HT-29 (cell line): ENCODE measurements at regions not wholly inside any gene's neighbourhood (a gene's known extent, or its start where the extent isn't known, plus 50 kb on each side); places are given as distances from the start of the nearest gene placed in this dataset.

ENCODE experiments used
- DNase-seq: peaks from one replicate; pipeline ENCODE4 v3.0.0-alpha.2; 2015; ENCODE audit warnings: low spot score

DNA sequence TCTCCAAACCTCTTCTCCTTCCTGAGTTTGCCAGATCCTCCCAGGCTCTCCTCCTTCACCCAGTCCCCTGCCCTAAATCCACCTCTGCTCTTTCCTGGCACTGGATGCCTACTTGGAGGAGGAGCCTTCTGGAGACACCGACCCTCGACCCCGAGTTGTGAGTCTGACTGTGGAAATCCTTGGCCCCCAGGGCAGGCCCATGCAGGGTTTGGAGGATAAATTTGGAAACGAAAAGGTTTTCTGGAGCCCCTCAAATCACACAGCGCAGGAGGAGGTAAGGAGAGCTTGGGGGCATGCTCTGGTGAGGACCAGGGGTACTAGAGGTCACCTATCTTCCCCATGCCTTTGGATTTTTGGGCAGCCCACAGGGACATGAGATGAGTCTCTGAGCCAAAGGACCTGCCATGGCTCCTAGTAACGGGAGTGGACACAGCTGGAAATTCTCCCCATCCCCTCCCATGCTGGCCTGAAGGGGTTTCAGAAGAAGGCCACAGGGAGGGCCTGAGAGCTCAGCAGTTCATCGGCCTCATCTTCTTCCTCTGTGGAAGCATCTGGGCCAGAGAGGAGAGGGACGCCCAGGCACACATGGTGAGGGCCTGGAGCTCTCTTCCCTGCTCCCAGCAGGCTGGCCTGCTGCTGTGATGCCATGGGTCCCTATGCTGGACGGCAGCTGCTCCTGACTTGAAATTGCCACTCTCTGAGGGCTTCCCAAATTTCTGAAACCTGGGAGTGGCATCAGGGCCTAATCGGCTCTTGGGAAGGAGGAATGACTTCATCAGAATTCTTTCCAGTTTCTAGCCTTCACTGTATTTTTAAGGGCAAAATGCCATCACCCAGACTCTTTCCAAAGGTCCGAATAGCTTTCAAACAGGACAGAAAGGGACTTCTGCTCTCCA, 68.6 kb upstream of the ITGA11 start:
- DNase-seq, result no peak

DNA sequence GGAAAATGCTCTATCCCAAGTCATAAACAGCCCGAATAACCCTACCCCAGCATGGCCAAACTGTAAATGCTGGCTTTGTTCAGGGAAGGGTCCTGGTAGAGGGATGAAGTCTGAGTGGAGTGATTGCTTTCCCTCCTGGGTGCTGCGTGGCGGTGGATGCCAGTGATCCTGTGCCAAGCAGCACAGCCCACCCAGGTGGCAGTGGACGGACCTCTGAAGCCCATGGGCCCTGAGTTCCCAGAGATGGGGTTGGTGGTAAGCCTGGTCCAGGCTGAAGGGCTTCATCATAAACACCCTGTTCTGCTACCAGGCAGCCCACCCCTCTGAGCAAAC, 69.3 kb upstream of the ITGA11 start:
- DNase-seq, result no peak

DNA sequence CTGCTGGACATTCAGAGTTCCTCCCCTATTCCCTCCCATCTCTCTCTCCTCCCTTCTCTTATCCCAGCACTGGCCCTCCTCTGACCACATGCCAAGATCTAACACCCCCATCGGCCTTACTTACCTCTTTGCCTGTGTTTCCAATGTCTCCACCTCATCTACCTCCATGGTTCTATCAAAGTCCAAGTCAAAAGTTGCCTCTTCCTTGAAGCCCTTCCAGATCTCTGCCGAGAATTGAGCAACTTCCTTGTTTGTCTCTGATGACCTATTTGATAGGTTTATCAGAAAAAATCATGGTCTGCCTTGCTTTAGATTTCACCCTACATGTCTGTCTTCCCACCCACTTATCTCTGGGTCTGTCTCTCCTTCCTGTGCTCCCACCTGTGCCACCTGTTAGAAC, 69.7 kb upstream of the ITGA11 start:
- DNase-seq, result no peak

DNA sequence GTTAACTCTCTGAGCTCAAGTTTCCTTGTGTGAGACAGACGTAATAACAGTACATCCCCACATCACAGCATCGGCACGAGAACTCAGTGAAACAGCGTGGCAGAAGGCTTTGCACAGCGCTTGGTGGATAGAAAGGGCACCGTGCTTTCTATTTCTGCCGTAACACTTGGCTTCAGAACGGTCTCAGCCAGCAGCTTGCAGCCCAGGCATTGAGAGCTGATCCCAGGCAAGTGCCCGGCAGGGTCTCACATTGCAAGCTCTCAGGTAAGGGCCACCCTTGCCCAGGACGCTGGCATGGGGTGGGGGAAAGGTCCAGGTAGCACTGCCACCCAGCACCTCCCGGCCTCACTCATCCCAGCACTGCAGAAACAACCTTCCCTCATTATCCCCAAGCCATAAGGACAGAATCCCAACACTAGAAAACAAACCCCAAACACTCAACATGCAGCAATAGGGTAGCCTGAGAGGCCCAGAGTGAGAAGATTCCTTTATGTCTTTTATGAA, 70.5 kb upstream of the ITGA11 start:
- DNase-seq, result no peak

DNA sequence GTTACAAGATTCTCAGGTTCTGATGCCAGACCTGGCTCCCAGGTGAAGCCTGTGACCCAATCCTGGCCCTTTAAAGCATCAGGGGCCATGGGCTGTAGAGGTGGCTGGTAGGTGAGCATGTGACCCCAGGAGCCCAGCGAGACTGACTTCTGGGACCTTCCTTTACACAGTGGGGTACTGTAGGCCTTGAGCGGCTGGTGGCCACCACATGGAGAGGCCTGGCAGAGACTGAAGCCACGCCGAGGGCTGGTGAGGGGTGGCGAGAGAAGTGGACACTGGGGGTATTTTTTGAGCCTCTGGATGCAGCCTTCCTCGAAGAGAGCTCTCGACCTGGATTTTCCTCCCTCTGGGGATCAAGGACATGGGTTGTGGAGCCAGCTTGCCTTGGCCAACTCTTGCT, 71.2 kb upstream of the ITGA11 start:
- DNase-seq, result no peak

DNA sequence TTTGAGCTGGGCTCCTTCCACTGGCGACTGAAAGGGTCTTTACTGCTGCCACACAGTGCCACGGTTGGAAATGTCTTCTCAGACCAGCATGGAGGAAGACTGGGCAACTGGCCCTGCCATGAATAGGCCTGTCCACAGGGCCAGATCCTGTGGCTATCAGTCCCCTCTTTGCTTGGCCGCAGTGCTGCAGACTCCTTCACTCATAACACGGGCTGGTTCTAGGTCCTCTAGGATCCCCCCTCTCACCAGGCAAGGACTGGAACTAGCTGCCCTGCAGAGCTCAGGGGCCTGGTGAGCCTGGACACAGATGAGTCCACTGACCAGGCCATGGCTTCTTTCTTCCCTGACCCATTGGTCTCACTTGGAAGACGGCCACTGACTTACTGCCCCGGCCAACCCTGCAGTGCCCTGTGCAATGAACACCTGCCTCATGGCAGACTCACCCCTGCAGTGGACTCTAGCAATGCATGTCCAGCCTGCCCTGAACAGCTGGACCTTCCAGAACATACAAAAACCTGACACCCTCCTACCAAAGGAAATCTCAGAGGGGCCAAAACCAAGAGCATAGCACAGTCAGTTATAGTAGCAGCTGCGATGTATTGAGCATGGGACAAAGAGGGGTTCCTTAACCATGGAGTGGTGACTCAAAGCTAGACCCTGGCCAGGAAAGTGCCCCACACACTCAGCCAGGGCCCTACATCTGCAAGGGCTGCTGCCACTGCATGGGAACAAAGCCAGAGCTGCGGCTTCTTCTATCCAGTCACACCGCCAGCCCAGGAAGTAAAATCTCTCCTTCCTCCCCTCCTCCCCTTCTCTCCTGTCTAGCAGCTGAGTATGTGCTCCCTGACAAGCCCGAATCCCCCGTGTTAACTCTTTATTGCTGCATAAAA, 72.1 kb upstream of the ITGA11 start:
- DNase-seq, result no peak

DNA sequence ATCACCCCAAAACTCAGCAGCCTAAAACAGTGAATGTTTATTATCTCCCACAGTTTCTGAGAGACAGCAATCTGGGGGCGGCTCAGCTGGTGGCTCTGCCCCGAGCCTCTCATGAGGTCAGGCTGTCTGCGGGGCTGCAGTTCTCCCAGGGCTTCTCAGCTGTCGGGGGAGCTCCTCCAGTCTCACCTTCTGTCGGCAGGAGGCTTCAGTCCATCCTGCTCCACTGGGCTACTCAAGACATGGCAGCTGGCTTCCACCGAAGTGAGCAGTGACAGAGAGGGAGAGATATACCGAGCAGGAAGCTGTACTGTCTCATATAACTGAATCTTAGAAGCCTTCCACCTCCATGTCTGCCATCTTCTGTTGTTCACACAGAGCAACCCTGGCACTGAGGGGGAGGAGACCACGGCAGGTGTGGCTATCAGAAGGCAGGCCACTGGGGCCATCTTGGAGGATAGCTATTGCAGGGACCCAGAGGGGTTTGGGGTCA, 72.8 kb upstream of the ITGA11 start:
- no peak for DNase-seq

DNA sequence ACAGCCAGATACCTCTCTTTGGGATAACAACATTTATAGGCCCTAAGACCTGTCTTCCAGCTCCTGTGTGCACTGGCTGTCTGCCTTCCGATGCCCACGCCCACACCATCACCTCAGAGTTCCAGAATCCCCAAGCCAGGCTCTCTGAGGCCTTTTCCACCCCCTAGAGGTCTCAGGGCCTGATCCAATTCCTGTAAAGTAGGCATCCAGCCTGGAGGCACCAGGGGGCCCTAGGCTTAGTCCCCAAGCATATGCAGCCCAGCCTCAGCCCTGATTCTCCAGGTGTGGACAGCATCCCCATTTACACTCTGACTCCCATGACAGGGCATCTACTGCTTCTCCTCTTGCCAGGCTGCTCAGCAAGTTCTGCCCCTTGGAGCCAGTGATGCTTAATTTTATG, 72.7 kb upstream of the CORO2B start:
- no peak for DNase-seq

DNA sequence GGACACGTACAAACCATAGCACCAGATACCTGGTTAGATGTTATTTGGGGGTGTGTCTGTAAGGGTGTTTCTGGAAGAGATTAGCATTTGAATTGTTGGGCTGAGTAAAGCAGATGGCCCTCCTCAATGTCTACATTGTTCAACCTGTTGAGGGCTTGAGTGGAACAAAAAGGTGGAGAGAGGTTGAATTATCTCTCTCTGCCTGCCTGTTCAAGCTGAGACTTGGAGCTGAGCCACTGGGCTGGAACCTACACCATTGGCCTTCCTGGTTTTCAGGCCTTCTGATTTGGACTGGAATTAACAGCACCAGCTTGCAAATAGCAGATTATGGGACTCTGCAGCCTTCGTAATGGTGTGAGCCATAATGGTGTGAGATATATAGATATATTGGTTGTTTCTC, 71.3 kb upstream of the CORO2B start:
- no peak for DNase-seq

DNA sequence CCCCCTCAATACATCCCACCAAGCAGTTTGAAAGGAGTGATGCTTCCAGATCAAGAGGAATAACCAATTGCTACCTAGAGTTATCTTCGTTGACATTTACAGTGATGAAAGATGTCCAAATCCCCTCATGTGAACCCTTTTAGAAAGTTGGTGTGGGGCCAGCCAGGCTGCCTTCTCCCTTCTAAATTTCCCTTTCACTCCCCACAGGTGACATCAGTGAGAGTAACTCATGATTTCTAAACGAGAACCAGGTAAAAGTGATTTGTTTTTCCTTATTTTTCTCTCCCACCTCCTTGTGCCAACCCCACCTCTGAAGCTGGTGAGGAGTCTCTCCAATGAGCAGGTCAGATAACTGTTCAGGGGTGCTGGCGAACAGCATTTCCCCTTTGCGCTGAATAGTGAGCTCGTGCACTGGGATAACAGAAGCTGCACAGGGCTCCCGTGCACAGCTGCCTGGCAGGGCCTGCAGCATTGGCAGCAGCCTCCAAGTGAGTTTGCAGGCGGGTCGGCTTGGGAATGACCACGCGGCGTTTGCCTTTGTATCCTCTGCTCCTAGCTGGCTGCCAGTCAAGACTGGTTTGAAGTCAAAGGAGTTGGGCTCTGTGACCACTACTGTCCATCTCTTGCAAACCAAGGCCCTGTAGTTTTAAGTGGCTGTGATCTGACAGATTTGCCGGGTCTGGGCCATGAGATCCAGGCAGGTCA, 70.2 kb upstream of the CORO2B start:
- no peak for DNase-seq

DNA sequence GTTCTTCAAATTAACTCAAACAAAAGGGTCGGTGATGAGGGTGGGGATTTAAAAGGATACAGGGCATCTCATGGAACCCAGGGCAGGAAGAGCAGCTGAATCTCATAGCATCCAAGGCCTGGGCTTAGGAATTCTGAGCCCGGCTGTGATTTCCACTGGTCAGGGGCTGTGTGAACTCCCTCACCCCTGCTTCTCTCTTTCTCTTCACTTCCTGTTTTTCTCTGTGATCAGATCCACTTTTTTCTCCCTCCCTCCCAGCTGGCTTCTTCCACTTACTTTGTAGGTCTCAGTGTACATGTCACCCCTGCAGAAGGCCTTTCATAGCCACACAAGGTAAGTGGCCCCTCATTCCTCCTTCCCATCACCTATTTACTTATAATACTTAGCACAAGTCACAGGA, 68.2 kb upstream of the CORO2B start:
- no peak for DNase-seq

DNA sequence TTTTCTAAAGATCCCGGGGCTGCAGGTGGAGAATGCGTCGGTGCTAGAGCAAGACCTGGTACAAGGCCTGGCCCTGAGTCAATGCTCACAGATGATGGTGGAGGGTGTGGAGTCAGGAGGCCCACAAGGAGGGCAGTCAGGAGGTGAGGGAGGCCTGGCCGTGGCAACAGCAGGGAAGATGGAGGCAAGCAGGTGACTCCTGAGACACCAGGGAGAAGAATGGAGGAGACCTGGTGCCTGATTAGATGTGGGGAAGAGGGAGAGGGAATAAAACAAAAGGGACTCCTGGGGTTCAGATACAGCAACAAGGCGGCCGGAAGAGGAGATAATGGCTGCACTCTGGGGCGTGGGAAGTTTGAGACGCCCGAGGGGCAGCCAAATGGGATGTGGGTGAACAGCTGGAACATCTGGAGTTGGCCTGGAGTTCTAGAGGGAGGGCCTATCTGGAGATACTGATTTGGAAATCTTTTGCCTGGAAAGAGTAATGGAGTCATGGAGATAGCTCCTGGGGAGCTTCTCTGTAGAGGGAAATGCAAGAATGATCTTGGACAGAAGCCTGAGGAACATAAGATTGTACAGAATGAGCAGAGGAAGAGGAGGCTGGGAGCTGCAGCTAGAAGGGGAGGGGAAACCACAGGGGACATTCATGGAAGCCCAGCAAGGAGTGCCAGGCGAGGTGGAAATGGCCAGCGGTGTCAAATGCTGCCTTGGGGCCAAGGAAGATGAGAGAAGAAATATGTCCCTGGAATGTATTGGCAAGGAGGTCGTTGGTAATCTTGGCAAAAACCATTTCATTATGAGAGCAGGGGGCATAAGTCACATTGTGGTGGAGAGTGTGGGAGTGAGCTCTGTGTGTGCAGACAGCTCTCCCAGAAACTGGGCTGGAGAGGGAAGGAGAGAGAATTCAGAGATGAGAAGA, 67.5 kb upstream of the CORO2B start:
- DNase-seq, result no peak

DNA sequence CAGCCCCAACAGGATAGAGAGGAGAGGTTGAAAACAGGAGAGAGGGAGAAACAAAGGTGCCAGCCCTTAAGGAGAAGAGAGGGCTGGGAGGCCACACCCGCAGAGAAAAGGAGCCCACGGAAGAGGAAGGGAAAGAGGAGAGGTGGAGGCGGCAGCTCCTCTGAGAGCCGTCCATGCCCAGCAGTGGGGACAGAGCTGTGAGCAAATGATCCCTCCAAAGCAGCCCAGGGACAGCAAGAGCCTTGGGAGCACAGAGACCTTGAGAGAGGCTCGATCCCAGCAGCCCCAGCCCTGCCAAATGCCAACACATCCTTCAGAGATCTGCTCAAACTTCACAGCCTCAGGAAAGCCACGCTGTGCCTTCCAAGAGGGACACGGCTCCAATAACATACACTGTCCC, 66.7 kb upstream of the CORO2B start:
- DNase-seq, result no peak

DNA sequence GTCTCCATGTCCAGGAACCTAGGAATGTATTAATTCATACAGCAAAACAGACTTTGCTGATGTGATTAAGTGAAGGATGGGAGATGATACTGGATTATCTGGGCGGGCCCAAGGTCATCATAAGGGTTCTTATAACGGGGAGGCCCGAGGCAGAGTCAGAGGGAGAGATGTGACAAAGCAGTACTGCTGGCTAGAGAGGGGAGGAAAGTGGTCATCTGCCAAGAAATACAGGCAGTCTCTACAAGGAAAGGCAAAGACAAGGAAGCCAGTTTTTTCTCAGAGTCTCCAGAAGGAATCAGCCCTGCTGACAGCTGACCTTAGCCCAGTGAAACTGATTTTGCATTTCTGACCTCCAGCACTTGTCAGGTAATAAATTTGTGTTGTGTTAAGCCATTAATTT, 66.2 kb upstream of the CORO2B start:
- no peak for DNase-seq

DNA sequence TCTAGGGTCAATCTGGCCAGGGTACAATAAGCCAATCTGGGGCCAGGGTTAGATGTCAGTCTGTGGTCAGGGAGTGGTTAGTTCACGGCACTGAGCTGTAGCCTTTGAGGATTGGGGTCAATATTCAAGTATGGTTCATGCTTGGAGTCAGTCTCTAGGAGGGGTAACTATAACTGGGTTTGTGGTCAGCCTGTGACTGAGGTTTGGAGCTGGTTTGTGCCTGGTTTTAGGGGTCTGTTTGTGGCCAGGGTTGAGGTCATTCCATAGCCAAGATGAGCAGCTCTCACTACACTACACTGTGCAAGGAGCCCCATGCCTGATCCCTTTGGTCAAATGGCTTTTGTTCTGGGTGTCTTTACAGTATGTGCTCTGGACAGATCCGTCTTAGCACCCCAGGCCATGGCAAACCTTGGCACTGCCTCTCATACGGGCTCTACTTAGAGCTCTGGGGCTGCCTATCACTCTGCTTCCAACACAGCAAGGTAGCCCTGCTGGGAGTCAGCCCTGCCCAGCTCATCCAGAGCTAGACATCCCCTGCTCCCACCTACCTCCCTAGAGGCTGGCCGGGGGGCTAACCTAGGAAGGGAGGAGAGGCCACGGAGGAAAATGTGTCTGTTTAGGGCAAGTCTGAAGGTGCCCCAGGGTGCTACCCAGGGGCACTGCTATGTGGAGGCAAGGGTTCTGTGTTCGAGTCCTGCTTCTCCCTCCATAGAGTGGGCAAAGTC, 63.3 kb upstream of the CORO2B start:
- no peak for DNase-seq

DNA sequence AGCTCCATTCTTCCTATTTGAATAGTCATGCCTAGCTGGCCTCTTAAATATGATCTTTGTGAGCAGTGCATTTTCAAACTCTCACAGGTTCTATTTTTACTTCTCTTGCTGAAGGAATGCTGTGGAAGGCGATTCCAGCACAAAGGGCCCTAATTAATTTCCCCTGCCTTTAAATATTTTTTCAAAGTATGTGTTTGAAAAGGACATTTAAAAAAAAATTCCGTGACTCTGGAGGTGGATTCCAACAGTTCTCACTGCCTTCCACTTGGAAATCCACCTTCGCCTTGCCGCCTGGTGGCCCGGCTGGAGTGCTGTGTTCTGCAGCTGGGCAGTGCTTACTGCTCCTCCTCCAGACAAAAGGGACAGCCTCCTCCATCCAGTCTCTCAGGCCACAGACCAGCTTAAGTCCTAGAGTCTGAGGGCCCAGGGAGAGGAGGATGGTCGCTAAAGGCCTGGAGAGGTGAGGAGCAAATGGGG, 61.5 kb upstream of the CORO2B start:
- no peak for DNase-seq

DNA sequence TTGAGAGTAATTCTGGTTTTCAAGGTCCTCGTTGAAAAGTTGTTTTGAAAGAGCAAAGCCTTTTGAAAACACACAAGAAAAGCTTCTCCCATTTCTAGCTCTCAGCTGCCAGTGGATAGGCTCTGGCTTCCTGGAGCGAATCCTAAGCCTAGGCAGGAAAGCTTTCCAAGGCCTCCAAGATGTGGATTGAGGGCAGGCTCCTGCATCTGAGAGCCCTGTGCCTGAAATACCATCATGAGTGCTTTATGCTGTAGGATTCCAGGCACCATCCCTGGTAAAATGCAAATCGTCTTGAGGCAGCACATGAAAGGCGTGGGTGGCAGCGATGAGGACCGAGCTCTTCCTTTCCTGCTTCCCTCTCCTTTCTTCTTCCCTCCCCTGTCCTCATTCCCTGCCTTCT, 60.7 kb upstream of the CORO2B start:
- no peak for DNase-seq

DNA sequence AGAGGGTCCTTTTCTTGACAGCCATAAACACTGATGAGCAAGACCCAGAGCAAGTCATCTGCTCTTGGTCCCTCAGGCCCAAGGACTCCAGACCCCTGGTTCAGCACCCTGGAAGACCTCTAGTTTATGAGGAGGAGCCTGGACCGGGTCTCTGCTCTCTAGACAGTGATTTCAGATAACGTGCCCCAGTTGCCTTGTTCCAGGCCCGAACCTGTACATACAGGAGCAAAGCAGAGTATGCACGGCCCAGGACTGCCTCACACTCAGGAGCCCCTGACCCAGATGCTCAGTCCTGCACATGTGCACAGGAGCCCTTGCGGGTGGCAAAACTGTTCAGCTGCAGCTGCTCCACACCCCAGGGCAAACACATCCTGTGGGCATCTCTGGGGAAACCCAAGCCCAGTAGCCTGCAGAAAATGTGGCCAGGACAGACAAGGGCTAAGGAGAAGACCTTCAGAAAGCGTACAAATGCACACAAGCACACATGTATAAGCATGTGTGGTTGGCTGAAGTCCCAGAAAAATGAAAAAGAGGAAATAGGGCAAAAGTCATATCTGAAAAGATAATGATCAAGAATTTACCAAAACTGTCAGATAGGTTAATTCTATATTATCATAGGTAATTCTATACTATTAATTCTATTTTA, 59.9 kb upstream of the CORO2B start:
- no peak for DNase-seq

DNA sequence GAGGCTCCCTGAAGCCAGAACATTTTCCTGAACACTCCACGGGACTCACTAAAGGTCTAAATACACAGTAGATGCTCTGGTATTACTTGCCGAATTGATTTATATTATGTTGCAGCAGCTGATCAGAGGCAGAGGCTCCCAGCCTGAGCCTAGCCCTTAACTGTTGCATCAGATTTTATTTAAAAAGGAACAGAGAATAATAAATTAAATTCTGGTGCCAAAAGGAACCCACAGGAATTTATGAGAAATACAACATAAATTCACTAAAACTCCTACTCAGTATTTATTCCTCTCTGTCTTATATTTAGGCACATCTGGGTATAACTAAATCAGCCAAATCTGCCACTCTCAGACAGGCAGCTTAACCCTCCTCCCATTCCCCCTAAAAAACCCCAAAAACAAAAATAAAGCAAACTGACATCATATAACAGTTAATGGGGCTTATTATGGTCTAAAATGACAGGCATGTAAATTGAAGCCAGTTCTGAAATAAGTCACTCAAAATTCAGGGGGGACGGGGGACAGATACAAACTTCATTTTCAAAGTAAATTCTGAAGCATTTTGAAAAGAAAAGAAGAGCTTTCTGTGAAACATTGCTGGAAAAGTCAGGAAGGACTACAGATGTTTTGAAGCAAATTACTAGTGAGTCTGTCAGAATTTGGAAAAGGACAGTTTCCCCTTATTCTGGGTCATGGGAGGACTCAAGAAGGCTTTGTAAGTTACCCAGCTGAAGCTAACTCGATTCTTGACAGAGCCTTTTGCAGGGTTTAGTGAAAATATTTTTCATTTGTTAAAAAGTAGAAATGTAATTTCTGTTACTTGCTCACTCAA, 53.8 kb upstream of the CORO2B start:
- DNase-seq, result no peak
